ENCODE measurements at regions not wholly inside any gene's neighbourhood (a gene's known extent, or its start where the extent isn't known, plus 50 kb on each side); places are given as distances from the start of the nearest gene placed in this dataset.
"Not testable (repeated sequence)": the region's sequence is repeated elsewhere in the genome, so short reads cannot be mapped to it uniquely, and the experiment has no call there.

- H3K23me2 ChIP-seq (ENCODE audit: low read depth, low read length); H2AK5ac ChIP-seq (ENCODE audit: low read depth, low read length); H3K56ac ChIP-seq (replicated peaks; ENCODE audit: insufficient read length, low read depth, low read length); DNase-seq (ENCODE audit: low read depth in 1 of 2, low spot score in 2 of 2); H3K4me1 ChIP-seq (replicated peaks in 1 of 4; ENCODE audit: control insufficient read depth in 3 of 4, insufficient read depth in 4 of 4, low read length in 3 of 4); H3K4me2 ChIP-seq (ENCODE audit: insufficient read depth in 1 of 2, low read depth in 2 of 2, low read length in 2 of 2); H4K5ac ChIP-seq (ENCODE audit: insufficient read length, low read depth, low read length); H2BK5ac ChIP-seq (ENCODE audit: low read depth, low read length); H3K79me1 ChIP-seq (ENCODE audit: low read depth, low read length); H3K36me3 ChIP-seq (ENCODE audit: control insufficient read depth in 2 of 4, insufficient read depth in 4 of 4, low read length in 3 of 4); POLR2A ChIA-PET (ENCODE audit: partially characterized antibody); H3K4me3 ChIP-seq (ENCODE audit: extremely low read depth in 1 of 4, insufficient read depth in 2 of 4, low read depth in 3 of 4, low read length in 4 of 4); H3K18ac ChIP-seq (ENCODE audit: extremely low read depth, low read length); CTCF ChIA-PET (ENCODE audit: partially characterized antibody); FAIRE-seq; H3K4ac ChIP-seq (replicated peaks; ENCODE audit: insufficient read length, low read depth, low read length); H2BK12ac ChIP-seq (ENCODE audit: low read depth, low read length); H2BK15ac ChIP-seq (ENCODE audit: low read length); H3K27me3 ChIP-seq (replicated peaks in 1 of 4; ENCODE audit: control insufficient read depth in 3 of 4, extremely low read depth in 1 of 4, insufficient read depth in 3 of 4, low read length in 3 of 4); H3K14ac ChIP-seq (ENCODE audit: insufficient read length); H2BK20ac ChIP-seq (ENCODE audit: low read length); H3K9ac ChIP-seq (replicated peaks in 1 of 4; ENCODE audit: extremely low read depth in 1 of 4, low read depth in 3 of 4, low read length in 3 of 4); H4K8ac ChIP-seq (ENCODE audit: extremely low read depth, insufficient read depth, low read length); H3K79me2 ChIP-seq (ENCODE audit: control insufficient read depth in 1 of 2, insufficient read depth in 2 of 2, low read length in 2 of 2); H2AFZ ChIP-seq (ENCODE audit: low read length); H3K23ac ChIP-seq (ENCODE audit: insufficient read length); H4K91ac ChIP-seq (replicated peaks; ENCODE audit: insufficient read length, low read length); H3K9me3 ChIP-seq (ENCODE audit: insufficient read depth in 2 of 2, low read depth in 1 of 2, low read length in 1 of 2); H2BK120ac ChIP-seq (replicated peaks; ENCODE audit: low read depth, low read length); H4K20me1 ChIP-seq (replicated peaks in 1 of 2; ENCODE audit: control insufficient read depth in 1 of 2, insufficient read depth in 2 of 2, low read length in 2 of 2); H3K27ac ChIP-seq (ENCODE audit: low read depth, low read length): not testable (repeated sequence)
- WGBS, 2 experiments (ENCODE audit: extremely low coverage in 1 of 2, insufficient coverage in 1 of 2, insufficient read length in 1 of 2, insufficient replicate concordance in 2 of 2, low coverage in 1 of 2, low lambda C conversion rate in 2 of 2, missing lambda C conversion rate in 1 of 2) = 80% methylated on average over 2 of the region's 3 CpGs; no CpG with 5 or more reads in 1 of the 2 experiments
Measured at GRCh38 chrX:83442552-83442951, 65.5 kb upstream of the POU3F4 start.
